ENCODE measurements at regions not wholly inside any gene's neighbourhood (a gene's known extent, or its start where the extent isn't known, plus 50 kb on each side); places are given as distances from the start of the nearest gene placed in this dataset.

GRCh38 chr2:194742706-194743105 lies 914.3 kb upstream of the SLC39A10 start:
- TF ChIP-seq CTCF (IDR thresholded peaks at IDR 0.05), result no peak
- no peaks in the 10 kb centered on the region for H3K4me1 ChIP-seq (ENCODE audit: control insufficient read depth in 1 of 2, insufficient read depth in 1 of 2, low read depth in 1 of 2, low read length in 1 of 2)
- H3K36me3 ChIP-seq, result no peaks in the 10 kb centered on the region
- H3K9me3 ChIP-seq, result no peaks in the 10 kb centered on the region
- no peak overlapping the region for H3K4me3 ChIP-seq (ENCODE audit: low read depth in 1 of 2, low read length in 1 of 2)
- no peak overlapping the region for H3K27ac ChIP-seq
- no peaks in the 10 kb centered on the region for H3K27me3 ChIP-seq

- Histone ChIP-seq H3K4me3 (ENCODE audit: low read depth in 1 of 2, low read length in 1 of 2) (no peak overlapping the region), H3K27me3 (no peaks in the 10 kb centered on the region), H3K36me3 (no peaks in the 10 kb centered on the region), H3K27ac (no peak overlapping the region), H3K4me1 (ENCODE audit: control insufficient read depth in 1 of 2, insufficient read depth in 1 of 2, low read depth in 1 of 2, low read length in 1 of 2) (no peaks in the 10 kb centered on the region), H3K9me3 (no peaks in the 10 kb centered on the region)
- TF ChIP-seq CTCF (IDR thresholded peaks at IDR 0.05), result no peak
These were observed 917.8 kb upstream of the SLC39A10 start for GRCh38 chr2:194739217-194739616.

GRCh38 chr2:194735837-194736542 lies 921.0 kb upstream of the SLC39A10 start:
- no peaks in the 10 kb centered on the region for H3K9me3 ChIP-seq
- no peak for TF ChIP-seq CTCF (IDR thresholded peaks at IDR 0.05)
- no peaks in the 10 kb centered on the region for H3K36me3 ChIP-seq
- H3K27me3 ChIP-seq, result no peaks in the 10 kb centered on the region
- H3K4me3 ChIP-seq (ENCODE audit: low read depth in 1 of 2, low read length in 1 of 2), result no peak overlapping the region
- no peak overlapping the region for H3K27ac ChIP-seq
- no peaks in the 10 kb centered on the region for H3K4me1 ChIP-seq (ENCODE audit: control insufficient read depth in 1 of 2, insufficient read depth in 1 of 2, low read depth in 1 of 2, low read length in 1 of 2)

- Histone ChIP-seq H3K4me3 (ENCODE audit: low read depth in 1 of 2, low read length in 1 of 2) (no peak overlapping the region), H3K36me3 (no peaks in the 10 kb centered on the region), H3K9me3 (no peaks in the 10 kb centered on the region), H3K27me3 (no peaks in the 10 kb centered on the region), H3K4me1 (ENCODE audit: control insufficient read depth in 1 of 2, insufficient read depth in 1 of 2, low read depth in 1 of 2, low read length in 1 of 2) (no peaks in the 10 kb centered on the region), H3K27ac (no peak overlapping the region)
- TF ChIP-seq CTCF (IDR thresholded peaks at IDR 0.05), result no peak
These were observed 926.8 kb upstream of the SLC39A10 start for GRCh38 chr2:194730266-194730665.

- H3K36me3 ChIP-seq, result no peaks in the 10 kb centered on the region
- H3K4me3 ChIP-seq (ENCODE audit: low read depth in 1 of 2, low read length in 1 of 2), result no peak overlapping the region
- no peak overlapping the region for H3K27ac ChIP-seq
- H3K9me3 ChIP-seq, result no peaks in the 10 kb centered on the region
- no peaks in the 10 kb centered on the region for H3K27me3 ChIP-seq
- TF ChIP-seq CTCF (IDR thresholded peaks at IDR 0.05), result no peak
- no peaks in the 10 kb centered on the region for H3K4me1 ChIP-seq (ENCODE audit: control insufficient read depth in 1 of 2, insufficient read depth in 1 of 2, low read depth in 1 of 2, low read length in 1 of 2)
These were observed 931.9 kb upstream of the SLC39A10 start for GRCh38 chr2:194725169-194725568.
